ENCODE measurements at regions not wholly inside any gene's neighbourhood (a gene's known extent, or its start where the extent isn't known, plus 50 kb on each side); places are given as distances from the start of the nearest gene placed in this dataset.

DNA sequence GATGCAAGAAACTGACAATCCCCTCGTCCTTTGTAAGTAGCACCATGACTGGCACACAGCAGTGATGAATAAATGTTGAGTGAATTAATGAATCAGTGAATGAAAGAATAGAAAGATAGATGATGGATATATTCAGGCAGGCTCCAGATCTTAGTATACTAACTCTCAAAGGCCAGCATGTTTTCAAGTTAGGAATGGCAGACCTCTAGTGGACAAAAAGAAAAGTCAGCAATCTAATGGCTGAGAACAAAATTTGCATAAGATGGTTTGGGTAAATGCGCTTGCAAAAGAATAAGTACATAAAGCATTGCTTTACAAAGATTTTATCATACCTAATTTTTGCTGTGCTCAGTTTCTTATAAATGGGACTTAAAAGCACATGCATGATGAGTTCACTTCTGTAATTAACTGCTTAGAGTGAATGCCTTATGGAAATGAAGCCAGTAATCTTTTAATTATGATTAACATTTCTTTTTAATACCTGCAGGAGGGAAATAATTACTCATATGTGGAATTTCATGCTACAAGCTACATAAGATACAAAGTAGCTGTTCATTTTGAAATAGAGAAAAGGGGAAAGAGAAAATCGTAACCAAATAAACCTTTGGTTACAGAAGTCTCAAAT lies 126.9 kb upstream of the GPRIN3 start:
- no peak for DNase-seq (ENCODE audit: low read depth in 3 of 3, low spot score in 1 of 3)

DNA sequence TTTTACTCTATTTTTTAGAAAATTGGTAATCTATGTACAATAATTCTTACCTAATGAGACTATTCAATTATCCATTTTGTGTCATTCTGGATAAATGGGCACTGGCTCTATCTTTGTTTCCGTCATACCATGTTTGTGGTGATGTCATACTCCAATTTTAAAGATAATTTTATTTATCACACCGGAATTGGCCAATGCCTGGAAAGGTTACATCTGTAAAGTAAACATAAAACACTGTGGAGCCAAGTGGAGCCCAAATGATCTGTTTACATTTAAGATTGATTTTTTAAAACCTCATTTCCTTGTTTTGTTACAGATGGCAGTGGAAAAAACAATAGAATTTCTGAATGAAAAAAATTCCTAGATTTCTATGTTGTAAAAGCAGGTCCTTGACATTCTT lies 120.2 kb upstream of the GPRIN3 start:
- DNase-seq (ENCODE audit: low read depth in 3 of 3, low spot score in 1 of 3), result no peak

- no peak for DNase-seq (ENCODE audit: low read depth in 3 of 3, low spot score in 1 of 3)
These were observed 117.4 kb upstream of the GPRIN3 start for GRCh38 chr4:89425023-89425422.

DNA sequence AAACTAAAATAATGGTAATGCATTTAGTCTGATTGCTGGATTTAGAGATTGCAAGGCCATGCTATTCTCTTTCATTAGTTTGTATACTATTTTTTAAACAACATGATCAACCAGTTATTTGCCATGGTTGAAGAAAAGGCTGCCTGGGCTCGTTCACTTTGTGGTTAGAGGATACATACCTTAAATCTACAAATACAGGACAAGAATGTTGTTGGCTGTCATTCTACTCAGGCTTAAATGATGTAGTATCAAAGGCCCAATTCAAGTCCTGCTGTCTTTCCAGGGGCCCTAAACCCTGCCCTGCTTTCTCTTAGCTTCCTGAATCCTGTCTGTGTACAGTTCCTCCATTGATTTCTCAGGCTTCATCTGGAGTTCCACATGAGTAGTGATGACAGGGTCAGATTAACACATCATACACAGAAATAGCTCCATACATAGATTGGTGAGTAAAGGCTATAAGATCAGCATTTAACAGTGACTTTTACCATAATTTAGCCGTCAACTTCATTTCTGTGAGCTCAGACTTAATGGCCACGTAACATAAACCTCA lies 114.9 kb upstream of the GPRIN3 start:
- DNase-seq (ENCODE audit: low read depth in 3 of 3, low spot score in 1 of 3), result no peak

DNA sequence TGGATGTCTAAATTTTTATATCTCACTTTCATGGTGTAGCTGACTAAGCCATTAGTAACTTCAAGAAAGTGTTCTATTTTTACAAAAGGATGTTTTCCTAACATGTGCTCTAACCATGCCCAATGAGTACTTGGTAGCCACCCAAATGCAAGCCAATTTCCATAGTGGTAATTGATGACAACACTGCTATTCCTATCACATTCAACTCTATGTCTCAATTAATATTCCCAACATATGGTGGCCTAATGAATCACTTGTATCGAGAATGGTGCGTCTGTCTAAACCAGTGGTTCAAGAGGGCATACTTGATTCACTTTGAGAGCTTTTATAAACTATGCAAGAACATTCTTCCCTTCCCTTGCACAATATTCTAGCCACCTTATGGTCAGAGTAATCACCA lies 112.9 kb upstream of the GPRIN3 start:
- no peak for DNase-seq (ENCODE audit: low read depth in 3 of 3, low spot score in 1 of 3)

- no peak for DNase-seq (ENCODE audit: low read depth in 3 of 3, low spot score in 1 of 3)
These were observed 111.6 kb upstream of the GPRIN3 start for GRCh38 chr4:89419111-89419695.

- DNase-seq (ENCODE audit: low read depth in 3 of 3, low spot score in 1 of 3), result no peak
These were observed 109.4 kb upstream of the GPRIN3 start for GRCh38 chr4:89416960-89417359.

DNA sequence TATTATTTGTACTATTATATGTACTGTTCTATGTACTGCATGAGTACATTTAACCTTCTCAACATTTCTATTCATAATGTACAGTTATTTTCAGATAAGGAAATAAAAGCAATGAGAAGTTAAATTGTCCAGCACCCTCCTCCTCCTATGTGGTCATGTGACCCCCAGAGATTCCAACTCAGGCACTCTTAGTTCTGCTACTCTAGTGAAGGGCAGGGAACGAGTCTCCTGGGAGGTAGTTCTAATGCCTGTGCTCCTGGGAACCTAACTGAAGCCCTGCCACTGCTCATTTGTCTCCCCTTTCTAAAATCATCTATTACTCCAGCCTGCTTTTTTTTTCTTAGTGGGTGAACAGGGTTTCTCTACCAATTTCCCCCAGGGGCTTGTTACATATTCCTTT lies 105.9 kb upstream of the GPRIN3 start:
- no peak for DNase-seq (ENCODE audit: low read depth in 3 of 3, low spot score in 1 of 3)

DNA sequence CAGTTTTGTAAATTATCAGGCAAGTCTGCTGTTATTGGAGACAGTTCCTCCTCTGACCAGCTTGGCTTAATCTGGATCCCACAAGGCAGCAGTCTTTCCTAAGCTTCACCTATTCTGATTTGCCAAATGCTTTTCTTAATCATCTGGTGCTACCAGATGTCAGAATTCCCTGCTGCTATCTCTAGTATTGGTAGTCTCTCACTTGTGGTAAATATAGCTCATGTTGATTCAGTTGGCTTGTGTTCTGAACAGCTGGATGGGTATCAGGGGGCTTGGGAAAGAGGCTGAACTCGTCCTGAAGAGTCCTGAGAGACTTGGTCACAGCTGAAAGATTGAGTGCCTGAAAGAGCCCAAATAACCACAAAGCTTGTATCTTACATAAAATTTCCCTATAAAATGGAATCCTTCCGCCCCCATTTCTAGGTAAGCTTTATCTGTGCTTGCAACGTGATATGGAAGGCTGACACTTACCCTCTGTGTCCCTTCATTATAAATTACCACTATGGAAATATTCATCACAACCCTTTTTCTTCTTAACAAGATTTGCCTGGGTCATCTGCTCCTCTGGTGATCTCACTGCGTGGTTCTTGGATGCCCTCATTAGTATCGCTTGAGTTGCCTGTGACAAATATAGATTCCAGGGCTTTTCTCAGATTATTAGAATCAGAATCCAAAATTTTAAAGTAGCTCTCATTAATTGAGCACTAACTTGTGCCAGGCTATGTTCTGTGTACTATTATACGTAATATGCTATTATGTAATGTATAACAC lies 104.1 kb upstream of the GPRIN3 start:
- DNase-seq (ENCODE audit: low read depth in 3 of 3, low spot score in 1 of 3), result no peak

GRCh38 chr4:89410687-89411086 lies 103.1 kb upstream of the GPRIN3 start:
- DNase-seq (ENCODE audit: low read depth in 3 of 3, low spot score in 1 of 3), result no peak

DNA sequence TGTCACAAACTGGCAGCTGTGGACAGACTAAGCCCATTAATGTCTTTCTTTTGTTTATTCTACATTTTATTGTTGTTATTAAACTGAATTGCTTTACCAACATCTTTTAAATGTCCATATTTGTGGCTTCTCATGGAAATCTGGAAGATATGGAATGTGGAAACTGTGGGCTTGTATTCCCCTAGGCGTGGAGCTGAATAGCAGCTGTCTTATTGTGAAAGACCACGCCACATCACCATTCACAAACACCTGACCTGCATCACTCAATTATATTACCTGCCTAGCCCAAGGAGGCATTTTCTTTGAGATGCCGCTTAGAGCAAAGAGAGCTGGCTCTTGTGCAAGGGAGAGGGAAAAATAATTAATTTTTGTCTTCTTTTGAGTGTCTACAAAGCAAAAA lies 96.9 kb upstream of the GPRIN3 start:
- no peak for DNase-seq (ENCODE audit: low read depth in 3 of 3, low spot score in 1 of 3)

DNA sequence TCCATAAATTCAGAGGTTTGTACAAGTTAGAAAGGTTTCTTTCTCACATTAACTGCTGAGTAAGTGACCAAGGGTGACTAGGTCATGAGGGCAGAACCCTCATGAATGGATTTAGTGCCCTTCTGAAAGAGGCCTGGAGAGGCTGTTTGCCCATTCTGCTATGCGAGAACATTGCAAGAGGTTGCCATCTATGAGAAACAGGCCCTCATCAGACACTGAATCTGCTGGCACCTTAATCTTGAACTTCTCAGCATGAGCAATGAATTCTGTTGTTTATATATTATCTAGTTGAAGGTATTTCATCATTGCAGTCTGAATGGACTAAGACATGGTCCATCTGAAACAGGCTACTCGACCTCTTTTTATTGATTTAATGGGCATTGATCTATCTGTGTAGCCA lies 96.2 kb upstream of the GPRIN3 start:
- DNase-seq (ENCODE audit: low read depth in 3 of 3, low spot score in 1 of 3), result no peak

DNA sequence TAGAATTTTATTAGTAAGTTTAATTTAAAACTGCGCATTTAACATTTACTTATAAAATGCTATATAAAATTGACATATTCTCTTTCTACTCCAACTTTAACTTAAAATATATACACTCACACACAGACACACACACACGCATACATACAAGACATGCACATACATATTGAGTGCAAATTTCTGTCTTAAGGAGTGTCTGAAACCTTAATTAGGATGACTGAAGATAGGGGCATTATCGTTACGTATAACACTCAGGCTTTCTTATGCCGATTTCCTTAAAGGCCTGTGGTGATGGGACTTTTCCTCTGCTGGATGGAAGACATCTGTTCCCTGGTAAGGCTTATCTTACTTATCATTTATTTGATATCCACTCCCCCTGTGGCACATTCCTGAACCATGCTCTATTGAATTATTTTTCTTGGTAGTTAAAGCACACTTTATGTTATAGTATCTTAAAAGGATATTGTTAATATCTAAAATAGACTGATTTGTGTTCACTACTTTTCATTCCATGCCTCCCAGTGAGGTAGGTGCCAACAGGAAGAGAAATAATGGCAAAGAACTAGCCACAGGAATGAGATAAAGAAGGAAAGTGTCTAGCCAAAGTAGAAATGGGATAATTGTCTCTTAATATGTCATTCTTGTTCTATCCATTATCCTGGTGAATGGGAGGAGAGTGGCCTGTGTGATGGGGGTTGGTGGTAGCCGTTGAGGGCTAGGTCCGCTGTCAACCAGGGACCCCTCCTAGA lies 92.9 kb upstream of the GPRIN3 start:
- DNase-seq (ENCODE audit: low read depth in 3 of 3, low spot score in 1 of 3), result no peak

GRCh38 chr4:89398644-89399043 lies 91.0 kb upstream of the GPRIN3 start:
- DNase-seq (ENCODE audit: low read depth in 3 of 3, low spot score in 1 of 3), result no peak

DNA sequence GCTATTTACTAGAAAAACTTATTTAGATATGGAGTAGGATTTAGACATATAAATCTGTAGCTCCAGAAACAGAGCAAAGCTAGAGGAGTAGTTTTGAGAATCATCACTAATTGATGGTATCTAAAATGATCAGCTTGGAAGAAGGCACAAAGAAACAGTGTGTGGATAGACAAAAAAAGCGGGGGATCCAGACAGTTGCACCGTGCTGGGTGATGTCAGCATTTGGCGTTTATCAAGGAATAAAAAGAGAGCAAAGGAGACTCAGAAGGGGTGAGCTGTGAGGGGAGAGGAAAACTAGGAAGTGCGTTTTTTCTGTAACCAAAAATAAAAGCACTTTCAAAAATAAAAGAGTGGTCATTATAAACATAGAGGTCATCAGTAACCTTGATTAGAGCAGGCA lies 90.5 kb upstream of the GPRIN3 start:
- no peak for DNase-seq (ENCODE audit: low read depth in 3 of 3, low spot score in 1 of 3)

GRCh38 chr4:89397441-89397840 lies 89.8 kb upstream of the GPRIN3 start:
- DNase-seq (ENCODE audit: low read depth in 3 of 3, low spot score in 1 of 3), result no peak

DNA sequence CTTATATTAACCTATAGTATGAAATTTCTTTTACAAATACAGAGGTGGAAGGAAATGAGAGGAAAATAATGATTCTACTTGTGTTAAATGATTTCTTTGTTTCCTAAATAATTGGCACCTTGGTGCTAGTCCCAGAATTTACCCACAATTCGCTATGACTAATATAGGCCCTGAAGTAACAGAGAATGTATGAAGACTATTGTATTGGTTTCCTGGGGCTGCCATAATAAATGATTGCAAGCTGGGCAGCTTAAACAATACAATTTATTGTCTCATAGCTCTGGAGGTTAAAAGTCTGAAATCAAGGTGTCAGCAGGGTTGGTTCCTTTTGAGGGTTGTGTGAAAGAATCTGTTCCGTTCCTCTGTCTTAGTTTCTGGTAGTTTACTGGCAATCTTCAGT lies 74.8 kb upstream of the GPRIN3 start:
- DNase-seq (ENCODE audit: low read depth in 3 of 3, low spot score in 1 of 3), result no peak

- DNase-seq (ENCODE audit: low read depth in 3 of 3, low spot score in 1 of 3), result no peak
These were observed 73.4 kb upstream of the GPRIN3 start for GRCh38 chr4:89380980-89381379.

DNA sequence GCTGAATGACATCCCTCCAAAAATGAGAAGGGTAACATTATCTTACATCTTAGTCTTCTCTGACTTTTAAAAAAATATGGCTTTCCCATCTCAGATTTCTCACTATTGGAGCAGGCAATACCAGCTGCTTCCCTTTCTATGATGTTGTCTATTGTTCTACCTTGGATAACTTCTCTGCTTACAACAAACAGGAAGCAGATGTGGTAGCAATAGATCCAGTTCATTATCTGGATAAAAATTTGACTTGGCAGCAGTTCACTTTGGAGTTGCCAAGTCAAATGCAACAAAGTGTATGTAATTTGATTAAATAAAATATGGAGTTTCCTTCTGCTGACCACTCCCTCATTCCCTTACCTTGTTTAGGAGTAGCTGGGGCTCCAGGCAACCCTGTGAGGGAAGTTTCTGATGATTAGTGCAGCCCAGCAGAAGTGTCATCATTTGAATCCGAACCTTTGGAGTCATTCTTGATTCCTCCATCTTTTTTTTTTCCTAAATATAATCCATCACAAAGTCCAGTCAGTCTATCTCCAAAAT lies 72.0 kb upstream of the GPRIN3 start:
- no peak for DNase-seq (ENCODE audit: low read depth in 3 of 3, low spot score in 1 of 3)

DNA sequence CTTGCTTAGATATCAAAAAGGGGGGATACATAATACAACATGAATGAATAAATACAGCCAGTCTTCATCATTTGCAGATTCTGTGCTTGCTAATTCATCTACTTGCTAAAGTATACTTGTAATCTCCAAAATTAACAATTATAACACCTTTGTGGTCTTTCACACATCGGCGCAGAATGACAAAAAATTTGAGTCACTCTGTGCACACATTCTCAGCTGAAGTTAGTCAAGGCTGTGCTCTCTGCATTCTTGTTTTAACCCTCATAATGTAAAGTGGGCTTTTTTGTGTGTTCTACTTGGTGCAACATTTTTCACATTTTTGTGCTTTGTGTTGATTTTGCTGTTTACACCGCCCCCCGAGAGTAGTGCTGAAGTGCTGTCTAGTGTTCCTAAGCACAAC lies 65.8 kb upstream of the GPRIN3 start:
- DNase-seq (ENCODE audit: low read depth in 3 of 3, low spot score in 1 of 3), result no peak

GRCh38 chr4:89371614-89372013 lies 64.0 kb upstream of the GPRIN3 start:
- no peak for DNase-seq (ENCODE audit: low read depth in 3 of 3, low spot score in 1 of 3)
